ENCODE measurements at regions not wholly inside any gene's neighbourhood (a gene's known extent, or its start where the extent isn't known, plus 50 kb on each side); places are given as distances from the start of the nearest gene placed in this dataset.
A peak's percentile ranks its signal among the peaks of the same experiment; 100 is the strongest.
"Not testable (repeated sequence)": the region's sequence is repeated elsewhere in the genome, so short reads cannot be mapped to it uniquely, and the experiment has no call there.

DNA sequence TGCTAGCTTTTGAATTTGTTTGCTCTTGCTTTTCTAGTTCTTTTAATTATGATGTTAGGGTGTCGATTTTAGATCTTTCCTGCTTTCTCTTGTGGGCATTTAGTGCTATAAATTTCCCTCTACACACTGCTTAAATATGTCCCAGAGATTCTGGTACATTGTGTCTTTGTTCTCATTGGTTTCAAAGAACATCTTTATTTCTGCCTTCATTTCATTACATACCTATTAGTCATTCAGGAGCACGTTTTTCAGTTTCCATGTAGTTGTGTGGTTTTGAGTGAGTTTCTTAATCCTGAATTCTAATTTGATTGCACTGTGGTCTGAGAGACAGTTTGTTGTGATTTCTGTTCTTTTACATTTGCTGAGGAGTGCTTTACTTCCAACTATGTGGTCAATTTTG is 51.2 kb upstream of the MB21D2 start:
- peak; percentile 14 for DNase-seq (ENCODE audit: low read depth)

DNA sequence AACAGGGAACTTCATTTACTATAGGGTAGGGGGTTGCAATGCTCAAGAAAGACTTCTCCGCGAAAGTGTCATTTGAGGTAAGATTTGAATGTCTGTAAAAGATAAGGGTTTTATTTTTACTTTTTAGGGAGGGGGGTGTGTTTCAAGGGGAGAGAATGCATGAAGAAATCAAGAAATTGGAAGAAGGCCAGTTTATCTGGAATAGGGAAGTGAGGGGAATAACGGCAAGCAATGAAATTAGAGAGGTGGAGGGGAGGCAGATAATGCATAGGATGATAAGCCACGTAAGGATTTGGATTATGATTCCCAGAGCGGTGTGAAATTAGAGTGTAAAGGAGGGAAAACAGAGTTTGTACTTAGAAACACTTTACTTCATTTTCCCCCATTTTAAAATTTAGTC is 63.0 kb upstream of the MB21D2 start:
- no peak for DNase-seq (ENCODE audit: low read depth)

- DNase-seq (ENCODE audit: low read depth) = peak; percentile 19
These were observed 68.7 kb upstream of the MB21D2 start for GRCh38 chr3:192986379-192986778.

DNA sequence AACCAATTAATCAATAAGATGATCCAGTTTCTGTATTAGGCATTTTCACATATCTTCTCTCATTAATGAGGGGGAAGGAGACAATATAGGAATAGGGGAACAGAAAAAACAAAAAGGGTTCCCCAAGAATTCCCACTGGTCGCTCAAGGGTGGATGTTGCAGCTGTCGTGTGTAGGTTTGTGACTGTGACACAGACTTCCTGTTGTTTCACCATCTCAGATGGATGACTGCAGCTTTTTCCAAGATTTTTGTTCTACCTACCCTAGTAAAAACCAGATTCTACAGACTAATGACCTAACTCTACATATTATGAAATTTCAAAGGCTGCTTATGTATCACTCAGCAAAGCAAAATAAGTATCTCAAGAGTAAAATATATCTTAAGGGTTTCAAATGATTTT is 73.7 kb upstream of the MB21D2 start:
- DNase-seq (ENCODE audit: low read depth) = no peak

DNA sequence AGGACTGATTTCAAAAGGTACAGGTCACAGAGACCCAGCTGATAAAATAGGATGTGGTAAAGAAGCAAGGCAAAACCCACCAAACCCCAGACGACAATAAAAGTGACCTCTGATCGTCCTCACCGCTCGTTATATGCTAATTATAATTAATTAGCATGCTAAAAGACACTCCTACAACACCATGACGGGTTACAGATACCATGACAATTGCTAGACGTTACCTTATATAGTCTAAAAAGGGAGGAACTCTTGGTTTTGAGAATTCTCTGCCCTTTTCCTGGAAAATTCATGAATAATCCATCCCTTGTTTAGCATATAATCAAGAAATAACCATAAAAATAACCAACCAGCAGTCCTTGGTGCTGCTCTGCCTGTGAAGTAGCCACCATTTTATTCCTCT is 74.7 kb upstream of the MB21D2 start:
- DNase-seq (ENCODE audit: low read depth) = no peak

DNA sequence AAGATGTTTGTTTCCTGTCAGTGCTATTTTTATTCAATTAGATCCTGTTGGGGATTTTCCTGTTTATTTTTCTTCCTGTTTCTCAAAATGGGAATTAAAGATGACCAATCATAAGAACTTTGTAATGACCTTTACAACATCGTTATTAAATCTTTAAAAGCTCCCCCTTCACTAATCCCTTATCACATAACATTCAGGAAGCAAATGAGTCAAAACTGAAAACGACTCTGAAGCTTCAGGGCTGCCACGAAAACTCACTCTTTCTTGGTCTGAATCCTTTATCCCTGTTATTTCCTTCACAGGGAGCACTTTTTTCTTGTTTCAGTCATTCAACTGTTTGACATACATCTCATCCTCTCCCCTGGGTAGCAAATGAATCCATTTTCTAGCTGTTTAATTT is 75.8 kb upstream of the MB21D2 start:
- DNase-seq (ENCODE audit: low read depth) = no peak

GRCh38 chr3:193001113-193001512 is 83.5 kb upstream of the MB21D2 start:
- not testable (repeated sequence) for DNase-seq (ENCODE audit: low read depth)

- not testable (repeated sequence) for DNase-seq (ENCODE audit: low read depth)
These were observed 86.0 kb upstream of the MB21D2 start for GRCh38 chr3:193003624-193004023.

GRCh38 chr3:193008654-193009053 is 91.0 kb upstream of the MB21D2 start:
- no peak for DNase-seq (ENCODE audit: low read depth)

- no peak for DNase-seq (ENCODE audit: low read depth)
These were observed 92.5 kb upstream of the MB21D2 start for GRCh38 chr3:193010191-193010590.

- DNase-seq (ENCODE audit: low read depth) = no peak
These were observed 94.3 kb upstream of the MB21D2 start for GRCh38 chr3:193011958-193012357.

GRCh38 chr3:193014902-193015301 is 97.2 kb upstream of the MB21D2 start:
- DNase-seq (ENCODE audit: low read depth) = no peak

GRCh38 chr3:193016437-193016901 is 98.8 kb upstream of the MB21D2 start:
- no peak for DNase-seq (ENCODE audit: low read depth)

- no peak for DNase-seq (ENCODE audit: low read depth)
These were observed 103.9 kb upstream of the MB21D2 start for GRCh38 chr3:193021506-193022010.

DNA sequence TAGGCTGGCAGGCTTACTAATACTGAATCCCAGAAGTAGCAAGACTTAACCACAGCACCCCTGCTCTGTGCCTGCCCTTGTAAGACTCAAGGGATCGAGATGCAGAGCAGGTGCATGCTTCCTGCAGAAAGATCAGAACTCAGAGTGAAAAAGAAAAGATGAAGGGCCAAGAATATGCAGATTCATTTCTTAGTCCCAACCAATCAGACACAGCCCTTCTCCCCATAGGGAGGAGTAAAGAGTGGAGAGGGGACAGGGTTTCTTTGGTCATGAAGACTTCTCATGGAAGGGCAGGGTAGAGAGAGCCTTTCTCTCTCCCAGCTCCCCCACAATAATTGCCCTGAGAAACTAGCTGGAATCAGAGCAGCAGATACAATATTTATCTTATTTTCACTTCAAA is 105.6 kb upstream of the MB21D2 start:
- DNase-seq (ENCODE audit: low read depth) = no peak

DNA sequence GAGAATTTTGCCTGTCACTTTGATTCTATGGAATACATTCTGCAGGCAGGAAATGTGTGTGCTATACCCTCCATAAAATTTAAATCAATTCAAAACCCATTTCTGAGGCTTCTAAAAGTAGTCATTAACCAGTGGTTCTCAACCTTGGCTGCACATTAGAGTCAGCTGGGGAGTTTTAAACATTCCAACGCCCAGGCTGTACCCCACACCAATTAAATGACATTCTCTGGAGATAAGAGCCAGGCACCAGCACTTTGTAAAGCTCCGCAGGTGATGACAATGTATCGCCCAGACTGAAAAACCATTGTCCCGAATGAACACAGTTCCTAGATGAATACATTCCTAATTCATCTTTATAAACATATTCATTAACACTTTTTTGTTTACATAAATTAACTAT is 110.6 kb upstream of the MB21D2 start:
- DNase-seq (ENCODE audit: low read depth) = no peak

DNA sequence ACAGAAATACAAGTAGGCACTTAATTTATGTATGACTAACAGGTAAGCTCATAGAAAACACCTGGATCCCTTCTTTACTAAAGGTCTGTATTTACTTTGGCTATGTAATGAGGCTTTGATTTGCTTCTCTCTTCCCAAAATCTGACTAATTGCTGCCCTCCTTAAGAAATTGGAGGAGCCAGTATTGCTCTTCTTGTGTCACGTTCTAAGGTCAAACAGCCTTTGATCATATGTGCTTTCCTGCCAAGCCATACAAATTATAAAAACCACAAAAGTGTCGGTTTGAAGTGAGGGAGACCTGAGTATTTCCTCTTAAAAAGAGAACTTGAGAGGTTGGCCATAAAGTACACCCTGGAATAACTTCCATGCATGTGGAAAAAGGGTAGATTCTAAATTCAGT is 112.1 kb upstream of the MB21D2 start:
- DNase-seq (ENCODE audit: low read depth) = no peak

DNA sequence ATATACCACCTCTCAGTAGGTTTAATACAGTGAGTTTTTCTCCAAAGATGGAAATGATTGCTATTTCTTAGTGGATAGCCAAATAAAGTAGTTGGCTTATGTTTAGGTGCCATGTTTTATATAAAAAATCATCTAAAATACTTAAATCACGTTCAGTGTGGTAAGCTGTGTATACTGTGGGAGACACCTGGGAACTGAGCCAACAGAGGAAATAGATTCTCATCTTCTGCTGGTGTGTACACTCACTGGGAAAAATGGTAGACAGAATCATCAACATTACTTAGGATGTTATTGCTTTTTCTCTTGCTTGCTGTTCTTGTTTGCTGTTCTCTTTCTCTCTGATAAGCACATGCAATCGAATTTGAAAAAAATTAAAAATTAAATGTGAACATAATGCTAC is 112.6 kb upstream of the MB21D2 start:
- DNase-seq (ENCODE audit: low read depth) = no peak

- DNase-seq (ENCODE audit: low read depth) = no peak
These were observed 114.3 kb upstream of the MB21D2 start for GRCh38 chr3:193031911-193032310.

DNA sequence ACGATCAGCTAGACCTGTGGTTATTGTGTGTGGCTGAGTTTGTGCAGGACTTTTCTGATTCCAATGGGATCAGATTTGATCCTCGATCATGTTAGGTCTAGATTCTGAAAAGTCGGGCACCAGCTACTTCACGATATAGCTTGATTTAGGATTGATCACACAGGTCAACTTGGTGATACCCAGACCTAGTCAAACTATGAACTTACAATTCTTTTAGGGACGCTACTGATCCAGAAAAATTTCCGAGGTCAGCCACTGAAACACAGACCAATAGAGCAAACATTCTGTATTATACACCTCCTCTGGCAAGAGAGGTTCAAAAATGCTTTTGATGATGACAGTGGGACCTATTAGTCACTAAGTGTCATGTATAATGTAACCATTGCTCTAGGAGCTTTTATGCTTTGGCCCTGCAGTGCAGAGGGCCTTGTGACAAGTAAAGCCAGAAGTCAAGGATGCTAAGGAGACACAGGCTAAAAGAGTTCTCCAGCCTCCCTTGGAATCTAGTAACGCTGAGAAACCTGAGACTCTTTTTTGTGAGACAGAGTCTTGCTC is 115.6 kb upstream of the MB21D2 start:
- no peak for DNase-seq (ENCODE audit: low read depth)

DNA sequence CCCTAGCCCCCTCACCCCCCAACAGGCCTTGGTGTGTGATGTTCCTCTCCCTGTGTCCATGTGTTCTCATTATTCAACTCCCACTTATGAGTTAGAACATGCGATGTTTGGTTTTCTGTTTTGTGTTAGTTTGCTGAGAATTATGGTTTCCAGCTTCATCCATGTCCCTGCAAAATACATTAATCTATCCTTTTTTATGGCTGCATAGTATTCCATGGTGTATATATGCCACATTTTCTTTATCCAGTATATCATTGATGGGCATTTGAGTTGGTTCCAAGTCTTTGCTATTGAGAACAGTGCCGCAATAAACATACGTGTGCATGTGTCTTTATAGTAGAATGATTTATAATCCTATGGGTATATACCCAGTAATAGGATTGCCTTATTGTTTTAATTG is 120.2 kb upstream of the MB21D2 start:
- DNase-seq (ENCODE audit: low read depth) = not testable (repeated sequence)

GRCh38 chr3:193039058-193039457 is 121.4 kb upstream of the MB21D2 start:
- no peak for DNase-seq (ENCODE audit: low read depth)

DNA sequence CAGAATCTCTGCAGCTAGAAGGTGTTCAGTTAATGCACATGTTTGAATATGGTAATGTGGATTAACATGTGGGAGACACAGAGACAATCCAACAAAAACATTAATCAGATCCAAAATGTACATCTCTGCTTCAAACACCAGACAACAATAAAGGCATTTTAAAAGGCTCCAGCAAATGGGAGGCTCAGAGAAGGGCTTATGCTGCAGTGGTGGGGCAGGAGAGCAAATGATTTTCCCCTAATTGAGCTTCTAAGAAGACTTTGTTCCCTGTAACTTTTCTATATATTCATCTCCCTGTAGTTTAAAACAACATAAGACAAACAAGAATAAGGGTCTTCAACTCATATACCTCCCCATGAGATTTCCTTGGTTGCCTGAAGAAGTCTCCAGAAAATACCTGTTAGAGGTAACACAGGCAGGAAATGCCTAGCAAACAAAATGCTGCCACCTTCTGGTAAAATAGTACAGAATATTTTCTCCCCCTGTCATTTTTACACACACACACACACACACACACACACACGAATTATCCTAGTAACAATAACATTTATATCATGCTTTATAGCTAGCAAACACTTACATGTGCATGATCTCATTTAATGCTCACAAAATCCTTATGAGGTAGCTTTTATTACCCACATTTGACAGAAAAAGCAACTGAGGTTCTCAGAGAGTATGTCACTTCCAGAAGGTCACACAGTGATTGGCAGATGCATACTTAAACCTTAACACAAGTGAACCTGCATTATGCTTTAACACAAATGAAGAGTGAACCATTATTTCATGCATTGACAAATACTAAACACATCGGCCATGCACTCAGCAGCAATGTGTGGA is 123.4 kb upstream of the MB21D2 start:
- peak; percentile 29 for DNase-seq (ENCODE audit: low read depth)

GRCh38 chr3:193046371-193046770 is 128.7 kb upstream of the MB21D2 start:
- DNase-seq (ENCODE audit: low read depth) = no peak
